ENCODE measurements at regions not wholly inside any gene's neighbourhood (a gene's known extent, or its start where the extent isn't known, plus 50 kb on each side); places are given as distances from the start of the nearest gene placed in this dataset.

DNA sequence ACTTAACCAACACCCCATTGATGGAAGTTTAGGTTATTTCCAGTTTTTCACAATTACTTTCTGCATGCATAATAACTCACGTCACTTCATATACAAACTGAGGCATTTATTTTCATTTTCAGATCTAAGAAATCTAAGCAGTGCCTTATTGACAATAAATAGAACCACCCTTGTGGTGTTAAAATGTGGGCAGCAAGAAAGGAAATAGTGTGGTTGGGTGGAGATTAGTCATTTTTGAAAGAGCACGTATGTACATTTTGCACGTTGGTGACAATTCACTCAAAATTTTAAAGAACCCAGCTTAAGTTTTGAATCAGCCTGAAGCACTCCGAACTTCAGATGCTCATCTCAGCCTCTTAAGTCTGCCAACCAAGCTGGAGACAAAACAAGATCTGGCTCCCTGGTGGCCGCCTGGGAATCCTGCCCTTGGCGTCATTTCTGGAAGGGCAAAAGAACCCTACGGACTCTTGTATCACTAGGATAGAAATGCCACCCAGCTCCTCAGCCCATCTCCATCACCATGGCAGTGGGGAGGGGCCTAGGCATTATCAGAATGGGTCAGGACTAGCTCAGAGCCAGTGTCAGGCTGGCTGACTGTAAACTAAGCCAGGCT is 89.5 kb upstream of the BCL2L14 start (continued):
- peak; percentile 96 for TF ChIP-seq ATF7 (IDR thresholded peaks at IDR 0.05; ENCODE audit: low read depth)
- TF ChIP-seq IRF5 (IDR thresholded peaks at IDR 0.05; ENCODE audit: borderline replicate concordance): no peak
- peak; percentile 76; the same call in 1 of the 2 replicates for TF ChIP-seq MXI1 (IDR thresholded peaks at IDR 0.05; ENCODE audit: low read depth, low read length)
- peak; percentile 97 for TF ChIP-seq JUNB (IDR thresholded peaks at IDR 0.05)
- peak; percentile 65 for TF ChIP-seq SP1 (IDR thresholded peaks at IDR 0.05; ENCODE audit: low read depth, low read length)
- no peak for TF ChIP-seq WRNIP1 (IDR thresholded peaks at IDR 0.05; ENCODE audit: borderline replicate concordance, low read depth, low read length)
- no peak for TF ChIP-seq SUZ12 (IDR thresholded peaks at IDR 0.05; ENCODE audit: unreplicated experiment)
- TF ChIP-seq, protein P1, sequence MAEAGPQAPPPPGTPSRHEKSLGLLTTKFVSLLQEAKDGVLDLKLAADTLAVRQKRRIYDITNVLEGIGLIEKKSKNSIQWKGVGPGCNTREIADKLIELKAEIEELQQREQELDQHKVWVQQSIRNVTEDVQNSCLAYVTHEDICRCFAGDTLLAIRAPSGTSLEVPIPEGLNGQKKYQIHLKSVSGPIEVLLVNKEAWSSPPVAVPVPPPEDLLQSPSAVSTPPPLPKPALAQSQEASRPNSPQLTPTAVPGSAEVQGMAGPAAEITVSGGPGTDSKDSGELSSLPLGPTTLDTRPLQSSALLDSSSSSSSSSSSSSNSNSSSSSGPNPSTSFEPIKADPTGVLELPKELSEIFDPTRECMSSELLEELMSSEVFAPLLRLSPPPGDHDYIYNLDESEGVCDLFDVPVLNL (IDR thresholded peaks at IDR 0.05; ENCODE audit: low read depth, low read length): no peak
- no peak for TF ChIP-seq SPI1 (IDR thresholded peaks at IDR 0.05; ENCODE audit: borderline replicate concordance, insufficient read depth, low read depth, low read length)
- TF ChIP-seq ZBTB40 (IDR thresholded peaks at IDR 0.05; ENCODE audit: borderline replicate concordance): no peak
- peak; percentile 76 for TF ChIP-seq JUND (IDR thresholded peaks at IDR 0.05; ENCODE audit: low read depth, low read length)
- TF ChIP-seq, protein P2, sequence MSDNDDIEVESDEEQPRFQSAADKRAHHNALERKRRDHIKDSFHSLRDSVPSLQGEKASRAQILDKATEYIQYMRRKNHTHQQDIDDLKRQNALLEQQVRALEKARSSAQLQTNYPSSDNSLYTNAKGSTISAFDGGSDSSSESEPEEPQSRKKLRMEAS (IDR thresholded peaks at IDR 0.05; ENCODE audit: low read depth, low read length): no peak
- TF ChIP-seq RFX5 (IDR thresholded peaks at IDR 0.05; ENCODE audit: low read depth, low read length): no peak
- peak; percentile 3 for TF ChIP-seq SIX5 (IDR thresholded peaks at IDR 0.05; ENCODE audit: low read depth, low read length, severe bottlenecking)
- TF ChIP-seq BHLHE40 (IDR thresholded peaks at IDR 0.05; ENCODE audit: borderline replicate concordance in 1 of 2, low read depth in 2 of 2, low read length in 1 of 2): peak; percentile 73 to 80; a peak in 3 of 4 replicates
- TF ChIP-seq HDAC2 (IDR thresholded peaks at IDR 0.05): no peak
- TF ChIP-seq RELB (IDR thresholded peaks at IDR 0.05; ENCODE audit: low read depth): peak; percentile 100
- TF ChIP-seq TAF1 (IDR thresholded peaks at IDR 0.05; ENCODE audit: borderline replicate concordance, low read depth, low read length): no peak
- TF ChIP-seq, protein P3, sequence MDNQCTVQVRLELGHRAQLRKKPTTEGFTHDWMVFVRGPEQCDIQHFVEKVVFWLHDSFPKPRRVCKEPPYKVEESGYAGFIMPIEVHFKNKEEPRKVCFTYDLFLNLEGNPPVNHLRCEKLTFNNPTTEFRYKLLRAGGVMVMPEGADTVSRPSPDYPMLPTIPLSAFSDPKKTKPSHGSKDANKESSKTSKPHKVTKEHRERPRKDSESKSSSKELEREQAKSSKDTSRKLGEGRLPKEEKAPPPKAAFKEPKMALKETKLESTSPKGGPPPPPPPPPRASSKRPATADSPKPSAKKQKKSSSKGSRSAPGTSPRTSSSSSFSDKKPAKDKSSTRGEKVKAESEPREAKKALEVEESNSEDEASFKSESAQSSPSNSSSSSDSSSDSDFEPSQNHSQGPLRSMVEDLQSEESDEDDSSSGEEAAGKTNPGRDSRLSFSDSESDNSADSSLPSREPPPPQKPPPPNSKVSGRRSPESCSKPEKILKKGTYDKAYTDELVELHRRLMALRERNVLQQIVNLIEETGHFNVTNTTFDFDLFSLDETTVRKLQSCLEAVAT (IDR thresholded peaks at IDR 0.05): peak; percentile 95

Data from GM12878 (cell line).